HG03520 (cell line): ENCODE measurements at regions not wholly inside any gene's neighbourhood (a gene's known extent, or its start where the extent isn't known, plus 50 kb on each side); places are given as distances from the start of the nearest gene placed in this dataset.
"Not testable (repeated sequence)": the region's sequence is repeated elsewhere in the genome, so short reads cannot be mapped to it uniquely, and the experiment has no call there.

ENCODE experiments used
- ATAC-seq: cut with Tn5 transposase; IDR thresholded peaks from one replicate; pipeline ENCODE4 v1.9.1; 2021; ENCODE audit warnings: mild to moderate bottlenecking, moderate library complexity; ENCODE audit not compliant: unreplicated experiment

GRCh38 chr10:85266808-85267207 lies 938.4 kb downstream of the CCSER2 start:
- no peak for ATAC-seq

- no peak for ATAC-seq
These were observed 951.6 kb downstream of the CCSER2 start for GRCh38 chr10:85280014-85280413.

GRCh38 chr10:85284778-85285770 lies 956.7 kb downstream of the CCSER2 start:
- ATAC-seq = no peak

GRCh38 chr10:85293483-85293882 lies 965.1 kb downstream of the CCSER2 start:
- no peak for ATAC-seq

- ATAC-seq = no peak
These were observed 983.4 kb downstream of the CCSER2 start for GRCh38 chr10:85311613-85312337.

GRCh38 chr10:85315657-85316056 lies 987.3 kb downstream of the CCSER2 start:
- ATAC-seq = no peak

- ATAC-seq = no peak
These were observed 987.9 kb downstream of the CCSER2 start for GRCh38 chr10:85316276-85316675.

- no peak for ATAC-seq
These were observed 989.4 kb downstream of the CCSER2 start for GRCh38 chr10:85317827-85318226.

GRCh38 chr10:85318809-85319807 lies 990.7 kb downstream of the CCSER2 start:
- ATAC-seq = no peak

GRCh38 chr10:85319826-85320225 lies 991.4 kb downstream of the CCSER2 start:
- ATAC-seq = no peak

GRCh38 chr10:85333594-85333993 lies 1005.2 kb downstream of the CCSER2 start:
- no peak for ATAC-seq

GRCh38 chr10:85362401-85362800 lies 1004.2 kb downstream of the GRID1 start:
- ATAC-seq = no peak

GRCh38 chr10:85377029-85377806 lies 989.4 kb downstream of the GRID1 start:
- ATAC-seq = no peak

GRCh38 chr10:85379338-85379737 lies 987.3 kb downstream of the GRID1 start:
- ATAC-seq = no peak

GRCh38 chr10:85400981-85401695 lies 965.5 kb downstream of the GRID1 start:
- no peak for ATAC-seq

- no peak for ATAC-seq
These were observed 964.1 kb downstream of the GRID1 start for GRCh38 chr10:85402541-85402940.

GRCh38 chr10:85407088-85407487 lies 959.5 kb downstream of the GRID1 start:
- no peak for ATAC-seq

GRCh38 chr10:85408388-85408787 lies 958.2 kb downstream of the GRID1 start:
- ATAC-seq = no peak

- ATAC-seq = not testable (repeated sequence)
These were observed 956.0 kb downstream of the GRID1 start for GRCh38 chr10:85410586-85410985.
